Common myeloid progenitor, CD34-positive (primary cell): ENCODE measurements at regions not wholly inside any gene's neighbourhood (a gene's known extent, or its start where the extent isn't known, plus 50 kb on each side); places are given as distances from the start of the nearest gene placed in this dataset.
"Not testable (repeated sequence)": the region's sequence is repeated elsewhere in the genome, so short reads cannot be mapped to it uniquely, and the experiment has no call there.

Source experiments
- CTCF ChIA-PET: fragments of 350-600 bp; sonication (Branson Sonifier 250); formaldehyde crosslinking; loops from one replicate; lab custom pipeline; 2021; ENCODE audit warnings: antibody characterized with exemption; lab: Charles Lee
- POLR2A ChIA-PET: fragments of 350-600 bp; sonication (Branson Sonifier 250); formaldehyde crosslinking; loops from one replicate; lab custom pipeline; 2021; ENCODE audit warnings: antibody characterized with exemption; lab: Charles Lee
- DNase-seq, 3 donors: peaks; one replicate each; pipeline versions ENCODE4 v3.0.0 to v3.0.0-alpha.2; 2013
- H3K27ac ChIP-seq, 2 experiments: 1 replicate in 1 of 2; 2 replicates in 1 of 2; pipeline ENCODE4 v1.7.0; 2013; ENCODE audit warnings: inconsistent platforms in 2 of 2, low read length in 2 of 2, mild to moderate bottlenecking in 2 of 2, low read depth in 1 of 2, moderate library complexity in 1 of 2; ENCODE audit not compliant: severe bottlenecking in 2 of 2, insufficient read depth in 1 of 2, poor library complexity in 1 of 2
- H3K27me3 ChIP-seq, 5 experiments: replicated peaks in 2 of 5; 1 replicate in 3 of 5; 2 replicates in 2 of 5; pipeline versions ENCODE4 v1.6.1 to v1.7.0; 2013; ENCODE audit warnings: low read length in 4 of 5, mild to moderate bottlenecking in 2 of 5, moderate library complexity in 2 of 5, inconsistent platforms in 1 of 5; ENCODE audit not compliant: insufficient read depth in 5 of 5, control insufficient read depth in 4 of 5
- H3K36me3 ChIP-seq, 4 experiments: 1 replicate in 2 of 4; 2 replicates in 2 of 4; pipeline versions ENCODE4 v1.6.1 to v1.7.0; 2013; ENCODE audit warnings: low read length in 3 of 4, control low read depth in 1 of 4, mild to moderate bottlenecking in 1 of 4; ENCODE audit not compliant: control insufficient read depth in 4 of 4, insufficient read depth in 4 of 4
- H3K4me1 ChIP-seq, 4 experiments: 1 replicate in 3 of 4; 2 replicates in 1 of 4; pipeline versions ENCODE4 v1.6.1 to v1.7.1; 2013; ENCODE audit warnings: low read length in 3 of 4, mild to moderate bottlenecking in 3 of 4, control low read depth in 1 of 4, inconsistent platforms in 1 of 4, moderate library complexity in 1 of 4; ENCODE audit not compliant: control insufficient read depth in 4 of 4, insufficient read depth in 4 of 4; ENCODE audit errors: control extremely low read depth in 1 of 4
- H3K4me3 ChIP-seq, 7 experiments: 1 replicate in 4 of 7; 2 replicates in 3 of 7; pipeline versions ENCODE4 v1.5.1 to v1.7.0; 2013; ENCODE audit warnings: mild to moderate bottlenecking in 7 of 7, low read length in 6 of 7, moderate library complexity in 6 of 7, inconsistent platforms in 2 of 7, low read depth in 2 of 7, control low read depth in 1 of 7; ENCODE audit not compliant: insufficient read depth in 4 of 7, control insufficient read depth in 1 of 7; ENCODE audit errors: extremely low read depth in 1 of 7
- H3K9me3 ChIP-seq, 5 experiments: 1 replicate in 4 of 5; 2 replicates in 1 of 5; pipeline versions ENCODE4 v1.6.1 to v1.7.1; 2013; ENCODE audit warnings: low read length in 4 of 5, mild to moderate bottlenecking in 2 of 5, inconsistent platforms in 1 of 5, low read depth in 1 of 5, moderate library complexity in 1 of 5; ENCODE audit not compliant: control insufficient read depth in 4 of 5, insufficient read depth in 2 of 5; ENCODE audit errors: control extremely low read depth in 1 of 5
- WGBS: methylation state at CpG from one replicate; pipeline ENCODE4 v1.1.5; 2013; ENCODE audit not compliant: insufficient coverage; 5-methylcytosine and 5-hydroxymethylcytosine counted together

- DNase-seq, result no peak
- POLR2A ChIA-PET, result interaction anchor here (1.0 kb wide), 1 partner anchor 10 kb away, joined by 3 read pairs; no protein-coding TSS in a partner anchor
- CTCF ChIA-PET, result interaction anchor here (1.0 to 8.5 kb wide), 3 partner anchors 14 to 388 kb away, joined by 3 to 82 read pairs (median 3); no protein-coding TSS in a partner anchor
- Histone ChIP-seq H3K36me3 (peaks cover 5 to 55% (median 38%) of the 10 kb centered on the region in 4 experiments), H3K9me3 (no peaks in the 10 kb centered on the region), H3K27me3 (no peaks in the 10 kb centered on the region), H3K4me3 (no peak overlapping the region), H3K4me1 (peaks cover 0 to 34% (median 24%) of the 10 kb centered on the region in 4 experiments), H3K27ac (no peak overlapping the region)
- 98% methylated on average over 24 of the region's 26 CpGs for WGBS
Observed at GRCh38 chr12:124377981-124378509, 83.2 kb downstream of the RFLNA start.

- Histone ChIP-seq H3K4me3 (no peak overlapping the region), H3K4me1 (peaks cover 0 to 23% (median 19%) of the 10 kb centered on the region in 4 experiments), H3K27me3 (no peaks in the 10 kb centered on the region), H3K27ac (no peak overlapping the region), H3K9me3 (no peaks in the 10 kb centered on the region), H3K36me3 (peaks cover 5 to 57% (median 41%) of the 10 kb centered on the region in 4 experiments)
- WGBS, result 97% methylated on average over 8 of the region's 9 CpGs
- ChIA-PET POLR2A (no interaction called here), CTCF (interaction anchor here (8.5 kb wide), 1 partner anchor 16 kb away, joined by 82 read pairs; no protein-coding TSS in a partner anchor)
- DNase-seq, result no peak
Observed at GRCh38 chr12:124376435-124376834, 81.5 kb downstream of the RFLNA start.

- no peak for DNase-seq
- Histone ChIP-seq H3K36me3 (peaks cover 7 to 64% (median 43%) of the 10 kb centered on the region in 4 experiments), H3K27me3 (no peaks in the 10 kb centered on the region), H3K4me1 (peaks cover 0 to 16% (median 12%) of the 10 kb centered on the region in 4 experiments), H3K27ac (no peak overlapping the region), H3K9me3 (no peaks in the 10 kb centered on the region), H3K4me3 (no peak overlapping the region)
- 98% methylated on average over 8 of the region's 14 CpGs for WGBS
- CTCF ChIA-PET, result interaction anchor here (8.5 kb wide), 1 partner anchor 16 kb away, joined by 82 read pairs; no protein-coding TSS in a partner anchor
- POLR2A ChIA-PET, result no interaction called here
Observed at GRCh38 chr12:124375789-124376175, 80.9 kb downstream of the RFLNA start.

- Histone ChIP-seq H3K9me3 (no peaks in the 10 kb centered on the region), H3K27me3 (no peaks in the 10 kb centered on the region), H3K27ac (no peak overlapping the region), H3K4me3 (no peak overlapping the region), H3K4me1 (peaks cover 0 to 11% (median 7%) of the 10 kb centered on the region in 4 experiments), H3K36me3 (peaks cover 7 to 68% (median 48%) of the 10 kb centered on the region in 4 experiments)
- ChIA-PET CTCF (no interaction called here), POLR2A (no interaction called here)
- DNase-seq, result no peak
- 98% methylated on average over 11 of the region's 11 CpGs for whole genome bisulfite sequencing
Observed at GRCh38 chr12:124375141-124375788, 80.4 kb downstream of the RFLNA start.

GRCh38 chr12:124374567-124374966 lies 79.7 kb downstream of the RFLNA start:
- H3K9me3 ChIP-seq, result no peaks in the 10 kb centered on the region
- H3K4me1 ChIP-seq, result peaks cover 0 to 4% (median under 1%) of the 10 kb centered on the region in 4 experiments
- peaks cover 7 to 73% (median 53%) of the 10 kb centered on the region in 4 experiments for H3K36me3 ChIP-seq
- H3K4me3 ChIP-seq, result no peak overlapping the region
- POLR2A ChIA-PET, result no interaction called here
- no CpG with 5 or more reads among the region's 5 CpGs for WGBS
- no peak overlapping the region for H3K27ac ChIP-seq
- CTCF ChIA-PET, result no interaction called here
- no peak for DNase-seq
- no peaks in the 10 kb centered on the region for H3K27me3 ChIP-seq

GRCh38 chr12:124374147-124374546 lies 79.3 kb downstream of the RFLNA start:
- Histone ChIP-seq H3K4me3 (no peak overlapping the region), H3K36me3 (peaks cover 7 to 71% (median 54%) of the 10 kb centered on the region in 4 experiments), H3K9me3 (no peaks in the 10 kb centered on the region), H3K4me1 (no peaks in the 10 kb centered on the region), H3K27me3 (no peaks in the 10 kb centered on the region), H3K27ac (no peak overlapping the region)
- 97% methylated on average over 12 of the region's 17 CpGs for WGBS
- DNase-seq, result no peak
- ChIA-PET CTCF (no interaction called here), POLR2A (no interaction called here)

GRCh38 chr12:124373701-124374100 lies 78.8 kb downstream of the RFLNA start:
- H3K27ac ChIP-seq, H3K4me1 ChIP-seq, H3K4me3 ChIP-seq, POLR2A ChIA-PET, CTCF ChIA-PET, DNase-seq, H3K9me3 ChIP-seq, H3K27me3 ChIP-seq: not testable (repeated sequence)
- peaks cover 5 to 72% (median 54%) of the 10 kb centered on the region in 4 experiments for H3K36me3 ChIP-seq
- 90% methylated on average over 13 of the region's 21 CpGs for WGBS
